Fibroblast of skin of left biceps (primary cell): ENCODE measurements at regions not wholly inside any gene's neighbourhood (a gene's known extent, or its start where the extent isn't known, plus 50 kb on each side); places are given as distances from the start of the nearest gene placed in this dataset.
A peak's percentile ranks its signal among the peaks of the same experiment; 100 is the strongest.

Experiments used
- DNase-seq, 2 experiments: peaks; one replicate each; pipeline ENCODE4 v3.0.0-alpha.2; 2013; ENCODE audit warnings: low read depth in 2 of 2

GRCh38 chr3:135865553-135865952, 100.0 kb upstream of the PPP2R3A start:
- no peak for DNase-seq

- DNase-seq = no peak
Observed at GRCh38 chr3:135867911-135868310, 97.6 kb upstream of the PPP2R3A start.

- no peak for DNase-seq
Observed at GRCh38 chr3:135868801-135869200, 96.7 kb upstream of the PPP2R3A start.

- no peak for DNase-seq
Observed at GRCh38 chr3:135869439-135870105, 96.0 kb upstream of the PPP2R3A start.

GRCh38 chr3:135871311-135871710, 94.2 kb upstream of the PPP2R3A start:
- no peak for DNase-seq

- no peak for DNase-seq
Observed at GRCh38 chr3:135874035-135874434, 91.5 kb upstream of the PPP2R3A start.

- no peak for DNase-seq
Observed at GRCh38 chr3:135878501-135878900, 87.0 kb upstream of the PPP2R3A start.

GRCh38 chr3:135885885-135886284, 79.6 kb upstream of the PPP2R3A start:
- no peak for DNase-seq

- no peak for DNase-seq
Observed at GRCh38 chr3:135887220-135887619, 78.3 kb upstream of the PPP2R3A start.

- DNase-seq = no peak
Observed at GRCh38 chr3:135889443-135889842, 76.1 kb upstream of the PPP2R3A start.

- DNase-seq = no peak
Observed at GRCh38 chr3:135891121-135891520, 74.4 kb upstream of the PPP2R3A start.

- DNase-seq = peak; percentile 42 to 46
Observed at GRCh38 chr3:135895106-135895733, 70.3 kb upstream of the PPP2R3A start.

GRCh38 chr3:135895734-135896121, 69.8 kb upstream of the PPP2R3A start:
- DNase-seq = no peak

- peak in 1 of 2 experiments; percentile 22 for DNase-seq
Observed at GRCh38 chr3:135896613-135897012, 68.9 kb upstream of the PPP2R3A start.

GRCh38 chr3:135897715-135898114, 67.8 kb upstream of the PPP2R3A start:
- no peak for DNase-seq

GRCh38 chr3:135898774-135899173, 66.8 kb upstream of the PPP2R3A start:
- DNase-seq = no peak

GRCh38 chr3:135905058-135905724, 60.3 kb upstream of the PPP2R3A start:
- no peak for DNase-seq

- no peak for DNase-seq
Observed at GRCh38 chr3:135907422-135908165, 57.9 kb upstream of the PPP2R3A start.

- DNase-seq = no peak
Observed at GRCh38 chr3:135908225-135908624, 57.3 kb upstream of the PPP2R3A start.

- no peak for DNase-seq
Observed at GRCh38 chr3:135908737-135909136, 56.8 kb upstream of the PPP2R3A start.

GRCh38 chr3:135911110-135911509, 54.4 kb upstream of the PPP2R3A start:
- DNase-seq = no peak

- DNase-seq = no peak
Observed at GRCh38 chr3:135915206-135915605, 50.3 kb upstream of the PPP2R3A start.
